ENCODE measurements at regions not wholly inside any gene's neighbourhood (a gene's known extent, or its start where the extent isn't known, plus 50 kb on each side); places are given as distances from the start of the nearest gene placed in this dataset.
A peak's percentile ranks its signal among the peaks of the same experiment; 100 is the strongest.
"Not testable (repeated sequence)": the region's sequence is repeated elsewhere in the genome, so short reads cannot be mapped to it uniquely, and the experiment has no call there.

- not testable (repeated sequence) for FAIRE-seq
These were observed 1252.9 kb downstream of the STIM2 start for GRCh38 chr4:28113586-28113985.

GRCh38 chr4:28116526-28117083 is 1256.0 kb downstream of the STIM2 start:
- DNase-seq (ENCODE audit: insufficient read length, low spot score); FAIRE-seq: not testable (repeated sequence)

More at GRCh38 chr4:28113586-28113985, 1252.9 kb downstream of the STIM2 start:
- not testable (repeated sequence) for DNase-seq (ENCODE audit: insufficient read length, low spot score)

- no peak for DNase-seq (ENCODE audit: insufficient read length, low spot score)
- no peak for FAIRE-seq
These were observed 1256.5 kb downstream of the STIM2 start for GRCh38 chr4:28117084-28117682.

- FAIRE-seq (no peak), DNase-seq (ENCODE audit: insufficient read length, low spot score) (no peak)
These were observed 1285.5 kb downstream of the STIM2 start for GRCh38 chr4:28146191-28146590.

- DNase-seq (ENCODE audit: insufficient read length, low spot score), result no peak
- FAIRE-seq, result no peak
These were observed 1287.6 kb downstream of the STIM2 start for GRCh38 chr4:28148221-28148620.

- no peak for DNase-seq (ENCODE audit: insufficient read length, low spot score)
These were observed 1289.1 kb downstream of the STIM2 start for GRCh38 chr4:28149762-28150161.

GRCh38 chr4:28151314-28151713 is 1290.7 kb downstream of the STIM2 start:
- DNase-seq (ENCODE audit: insufficient read length, low spot score), result no peak
- FAIRE-seq, result no peak

More at GRCh38 chr4:28149762-28150161, 1289.1 kb downstream of the STIM2 start:
- no peak for FAIRE-seq

- no peak for FAIRE-seq
- DNase-seq (ENCODE audit: insufficient read length, low spot score), result no peak
These were observed 1306.8 kb downstream of the STIM2 start for GRCh38 chr4:28167411-28167810.

- DNase-seq (ENCODE audit: insufficient read length, low spot score) (no peak), FAIRE-seq (no peak)
These were observed 1316.3 kb downstream of the STIM2 start for GRCh38 chr4:28176942-28177341.

- no peak for FAIRE-seq
- no peak for DNase-seq (ENCODE audit: insufficient read length, low spot score)
These were observed 1317.0 kb downstream of the STIM2 start for GRCh38 chr4:28177641-28178040.

GRCh38 chr4:28179126-28179525 is 1318.5 kb downstream of the STIM2 start:
- FAIRE-seq (no peak), DNase-seq (ENCODE audit: insufficient read length, low spot score) (no peak)

GRCh38 chr4:28209371-28209924 is 1348.8 kb downstream of the STIM2 start:
- FAIRE-seq (no peak), DNase-seq (ENCODE audit: insufficient read length, low spot score) (no peak)

- FAIRE-seq (no peak), DNase-seq (ENCODE audit: insufficient read length, low spot score) (no peak)
These were observed 1351.2 kb downstream of the STIM2 start for GRCh38 chr4:28211676-28212470.

- DNase-seq (ENCODE audit: insufficient read length, low spot score), result no peak
- FAIRE-seq, result no peak
These were observed 1360.9 kb downstream of the STIM2 start for GRCh38 chr4:28221536-28221935.

GRCh38 chr4:28225050-28225449 is 1364.4 kb downstream of the STIM2 start:
- FAIRE-seq (peak; percentile 81), DNase-seq (ENCODE audit: insufficient read length, low spot score) (peak; percentile 17)

- FAIRE-seq, result no peak
- no peak for DNase-seq (ENCODE audit: insufficient read length, low spot score)
These were observed 1365.2 kb downstream of the STIM2 start for GRCh38 chr4:28225689-28226353.

- no peak for DNase-seq (ENCODE audit: insufficient read length, low spot score)
- no peak for FAIRE-seq
These were observed 1366.3 kb downstream of the STIM2 start for GRCh38 chr4:28226962-28227361.

- FAIRE-seq, result no peak
- DNase-seq (ENCODE audit: insufficient read length, low spot score), result no peak
These were observed 1367.1 kb downstream of the STIM2 start for GRCh38 chr4:28227764-28228163.

- DNase-seq (ENCODE audit: insufficient read length, low spot score) (peak; percentile 10), FAIRE-seq (no peak)
These were observed 1368.2 kb downstream of the STIM2 start for GRCh38 chr4:28228561-28229491.

- FAIRE-seq, result no peak
These were observed 1371.7 kb downstream of the STIM2 start for GRCh38 chr4:28232376-28232775.

More at GRCh38 chr4:28232376-28232775, 1371.7 kb downstream of the STIM2 start:
- no peak for DNase-seq (ENCODE audit: insufficient read length, low spot score)

Measured in HTR-8/SVneo (cell line).